SK-N-SH treated with all-trans-retinoic acid at 6 μM for 48 hours (cell line): ENCODE measurements at regions not wholly inside any gene's neighbourhood (a gene's known extent, or its start where the extent isn't known, plus 50 kb on each side); places are given as distances from the start of the nearest gene placed in this dataset.

Source experiments
- ATAC-seq: fragments of 200-7000 bp; cut with Tn5 transposase; 3 replicates; pipeline ENCODE4 v1.9.1; 2020; ENCODE audit warnings: mild to moderate bottlenecking, moderate library complexity
- ARNTL ChIP-seq: fragments of 450-650 bp; formaldehyde crosslinking; IDR thresholded peaks from 2 replicates; pipeline ENCODE4 v1.5.0; 2020; ENCODE audit warnings: low read depth, mild to moderate bottlenecking, moderate library complexity, borderline replicate concordance
- BACH2 ChIP-seq: fragments of 250-450 bp; sonication (Bioruptor Pico); IDR thresholded peaks from 2 replicates; pipeline ENCODE4 v1.9.0; 2021; ENCODE audit warnings: mild to moderate bottlenecking, borderline replicate concordance
- CSDC2 ChIP-seq: fragments of 250-450 bp; sonication (Bioruptor Pico); IDR thresholded peaks from 2 replicates; pipeline ENCODE4 v1.5.0; 2020; ENCODE audit warnings: mild to moderate bottlenecking, moderate library complexity
- ESRRG ChIP-seq: fragments of 250-450 bp; sonication (Bioruptor Pico); IDR thresholded peaks from 2 replicates; pipeline ENCODE4 v1.6.1; 2021; ENCODE audit warnings: mild to moderate bottlenecking
- GLIS3 ChIP-seq: fragments of 250-450 bp; sonication (Bioruptor Pico); IDR thresholded peaks from 2 replicates; pipeline ENCODE4 v1.5.0; 2020; ENCODE audit warnings: mild to moderate bottlenecking, moderate library complexity
- OSR1 ChIP-seq: fragments of 250-450 bp; sonication (Bioruptor Pico); IDR thresholded peaks from 2 replicates; pipeline ENCODE4 v1.8.0; 2022; ENCODE audit warnings: moderate library complexity, mild to moderate bottlenecking, inconsistent platforms
- PPARA ChIP-seq: fragments of 250-450 bp; sonication (Bioruptor Pico); IDR thresholded peaks from 2 replicates; pipeline ENCODE4 v1.5.0; 2020; ENCODE audit warnings: mild to moderate bottlenecking, borderline replicate concordance
- SNAI2 ChIP-seq: fragments of 250-450 bp; sonication (Bioruptor Pico); IDR thresholded peaks from 2 replicates; pipeline ENCODE4 v1.5.0; 2020; ENCODE audit warnings: mild to moderate bottlenecking, moderate library complexity
- TCF4 ChIP-seq: fragments of 250-450 bp; sonication (Bioruptor Pico); IDR thresholded peaks from 2 replicates; pipeline ENCODE4 v1.8.0; 2021; ENCODE audit warnings: mild to moderate bottlenecking, moderate library complexity, borderline replicate concordance
- TOX ChIP-seq: fragments of 250-450 bp; sonication (Bioruptor Pico); IDR thresholded peaks from 2 replicates; pipeline ENCODE4 v1.8.0; 2021; ENCODE audit warnings: mild to moderate bottlenecking, moderate library complexity, borderline replicate concordance
- ZC3H10 ChIP-seq: fragments of 250-450 bp; sonication (Bioruptor Pico); IDR thresholded peaks from 2 replicates; pipeline ENCODE4 v1.5.1; 2021; ENCODE audit warnings: mild to moderate bottlenecking, moderate library complexity
- ZFP3 ChIP-seq: fragments of 250-450 bp; sonication (Bioruptor Pico); IDR thresholded peaks from 2 replicates; pipeline ENCODE4 v1.5.0; 2020; ENCODE audit warnings: mild to moderate bottlenecking, moderate library complexity
- ZFP30 ChIP-seq: fragments of 450-650 bp; formaldehyde crosslinking; IDR thresholded peaks from 2 replicates; pipeline ENCODE4 v1.5.0; 2022; ENCODE audit warnings: mild to moderate bottlenecking, moderate library complexity
- ZNF565 ChIP-seq: fragments of 450-650 bp; formaldehyde crosslinking; conservative IDR thresholded peaks from 2 replicates; pipeline ENCODE4 v1.5.0; 2020; ENCODE audit warnings: low read depth, mild to moderate bottlenecking, moderate library complexity
- ZNF70 ChIP-seq: fragments of 450-650 bp; formaldehyde crosslinking; IDR thresholded peaks from 2 replicates; pipeline ENCODE4 v1.5.0; 2020; ENCODE audit warnings: mild to moderate bottlenecking, moderate library complexity
- ZNF8 ChIP-seq: fragments of 450-650 bp; formaldehyde crosslinking; IDR thresholded peaks from 2 replicates; pipeline ENCODE4 v1.5.0; 2020; ENCODE audit warnings: mild to moderate bottlenecking, moderate library complexity
- TF ChIP-seq, protein P1 (sequence below): fragments of 250-450 bp; sonication (Bioruptor Pico); IDR thresholded peaks from 2 replicates; pipeline ENCODE4 v1.5.1; 2021; ENCODE audit warnings: mild to moderate bottlenecking, moderate library complexity
- TF ChIP-seq, protein P2 (sequence below): fragments of 250-450 bp; sonication (Bioruptor Pico); IDR thresholded peaks from 2 replicates; pipeline ENCODE4 v1.8.0; 2021; ENCODE audit warnings: low read depth, mild to moderate bottlenecking, moderate library complexity, borderline replicate concordance
- TF ChIP-seq, protein P3 (sequence below): fragments of 250-450 bp; sonication (Bioruptor Pico); IDR thresholded peaks from 2 replicates; pipeline ENCODE4 v1.8.0; 2020; ENCODE audit warnings: mild to moderate bottlenecking, moderate library complexity, borderline replicate concordance
- TF ChIP-seq, protein P4 (sequence below): fragments of 250-450 bp; sonication (Bioruptor Pico); IDR thresholded peaks from 2 replicates; pipeline ENCODE4 v1.5.1; 2020; ENCODE audit warnings: low read depth, mild to moderate bottlenecking, moderate library complexity
- TF ChIP-seq, protein P5 (sequence below): fragments of 250-450 bp; sonication (Bioruptor Pico); IDR thresholded peaks from 2 replicates; pipeline ENCODE4 v1.5.0; 2020; ENCODE audit warnings: mild to moderate bottlenecking, moderate library complexity

DNA sequence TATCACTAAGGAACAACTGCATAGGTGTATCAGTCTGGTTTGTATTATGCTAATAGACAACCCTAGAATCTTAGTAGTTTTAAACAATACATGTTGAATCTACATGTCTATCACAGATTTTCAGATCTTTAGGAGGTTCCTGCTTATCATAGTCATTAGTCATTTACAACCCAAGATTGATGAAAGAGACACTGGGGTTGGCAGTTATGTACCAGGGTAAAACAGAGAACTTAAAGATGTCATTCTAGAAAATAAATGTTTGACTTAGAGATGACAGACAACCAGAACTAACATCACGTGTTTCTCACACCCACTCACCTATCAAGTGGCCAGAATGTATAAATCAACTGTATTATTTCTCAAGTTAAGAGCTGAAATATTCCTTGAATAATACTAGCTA lies 181.9 kb downstream of the PABPC4L start:
- TF ChIP-seq, protein P1, sequence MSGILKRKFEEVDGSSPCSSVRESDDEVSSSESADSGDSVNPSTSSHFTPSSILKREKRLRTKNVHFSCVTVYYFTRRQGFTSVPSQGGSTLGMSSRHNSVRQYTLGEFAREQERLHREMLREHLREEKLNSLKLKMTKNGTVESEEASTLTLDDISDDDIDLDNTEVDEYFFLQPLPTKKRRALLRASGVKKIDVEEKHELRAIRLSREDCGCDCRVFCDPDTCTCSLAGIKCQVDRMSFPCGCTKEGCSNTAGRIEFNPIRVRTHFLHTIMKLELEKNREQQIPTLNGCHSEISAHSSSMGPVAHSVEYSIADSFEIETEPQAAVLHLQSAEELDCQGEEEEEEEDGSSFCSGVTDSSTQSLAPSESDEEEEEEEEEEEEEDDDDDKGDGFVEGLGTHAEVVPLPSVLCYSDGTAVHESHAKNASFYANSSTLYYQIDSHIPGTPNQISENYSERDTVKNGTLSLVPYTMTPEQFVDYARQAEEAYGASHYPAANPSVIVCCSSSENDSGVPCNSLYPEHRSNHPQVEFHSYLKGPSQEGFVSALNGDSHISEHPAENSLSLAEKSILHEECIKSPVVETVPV (CRISPR knock-in tag), result no peak
- no peak for TF ChIP-seq OSR1 (CRISPR knock-in tag)
- TF ChIP-seq, protein P2, sequence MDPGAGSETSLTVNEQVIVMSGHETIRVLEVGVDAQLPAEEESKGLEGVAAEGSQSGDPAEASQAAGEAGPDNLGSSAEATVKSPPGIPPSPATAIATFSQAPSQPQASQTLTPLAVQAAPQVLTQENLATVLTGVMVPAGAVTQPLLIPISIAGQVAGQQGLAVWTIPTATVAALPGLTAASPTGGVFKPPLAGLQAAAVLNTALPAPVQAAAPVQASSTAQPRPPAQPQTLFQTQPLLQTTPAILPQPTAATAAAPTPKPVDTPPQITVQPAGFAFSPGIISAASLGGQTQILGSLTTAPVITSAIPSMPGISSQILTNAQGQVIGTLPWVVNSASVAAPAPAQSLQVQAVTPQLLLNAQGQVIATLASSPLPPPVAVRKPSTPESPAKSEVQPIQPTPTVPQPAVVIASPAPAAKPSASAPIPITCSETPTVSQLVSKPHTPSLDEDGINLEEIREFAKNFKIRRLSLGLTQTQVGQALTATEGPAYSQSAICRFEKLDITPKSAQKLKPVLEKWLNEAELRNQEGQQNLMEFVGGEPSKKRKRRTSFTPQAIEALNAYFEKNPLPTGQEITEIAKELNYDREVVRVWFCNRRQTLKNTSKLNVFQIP (CRISPR knock-in tag), result no peak
- TF ChIP-seq TOX (CRISPR knock-in tag), result no peak
- TF ChIP-seq ZNF8 (CRISPR knock-in tag), result no peak
- TF ChIP-seq TCF4 (CRISPR knock-in tag), result no peak
- TF ChIP-seq SNAI2 (CRISPR knock-in tag), result no peak
- TF ChIP-seq, protein P3, sequence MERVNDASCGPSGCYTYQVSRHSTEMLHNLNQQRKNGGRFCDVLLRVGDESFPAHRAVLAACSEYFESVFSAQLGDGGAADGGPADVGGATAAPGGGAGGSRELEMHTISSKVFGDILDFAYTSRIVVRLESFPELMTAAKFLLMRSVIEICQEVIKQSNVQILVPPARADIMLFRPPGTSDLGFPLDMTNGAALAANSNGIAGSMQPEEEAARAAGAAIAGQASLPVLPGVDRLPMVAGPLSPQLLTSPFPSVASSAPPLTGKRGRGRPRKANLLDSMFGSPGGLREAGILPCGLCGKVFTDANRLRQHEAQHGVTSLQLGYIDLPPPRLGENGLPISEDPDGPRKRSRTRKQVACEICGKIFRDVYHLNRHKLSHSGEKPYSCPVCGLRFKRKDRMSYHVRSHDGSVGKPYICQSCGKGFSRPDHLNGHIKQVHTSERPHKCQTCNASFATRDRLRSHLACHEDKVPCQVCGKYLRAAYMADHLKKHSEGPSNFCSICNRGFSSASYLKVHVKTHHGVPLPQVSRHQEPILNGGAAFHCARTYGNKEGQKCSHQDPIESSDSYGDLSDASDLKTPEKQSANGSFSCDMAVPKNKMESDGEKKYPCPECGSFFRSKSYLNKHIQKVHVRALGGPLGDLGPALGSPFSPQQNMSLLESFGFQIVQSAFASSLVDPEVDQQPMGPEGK (CRISPR knock-in tag), result no peak
- TF ChIP-seq ZNF70 (CRISPR knock-in tag), result no peak
- no peak for TF ChIP-seq CSDC2 (CRISPR knock-in tag)
- TF ChIP-seq ESRRG (CRISPR knock-in tag), result no peak
- TF ChIP-seq ZFP30 (CRISPR knock-in tag), result no peak
- TF ChIP-seq BACH2 (CRISPR knock-in tag), result no peak
- no peak for TF ChIP-seq ZC3H10 (CRISPR knock-in tag)
- no peak for TF ChIP-seq ZFP3 (CRISPR knock-in tag)
- no peak for TF ChIP-seq ZNF565 (CRISPR knock-in tag)
- TF ChIP-seq PPARA (CRISPR knock-in tag), result no peak
- TF ChIP-seq GLIS3 (CRISPR knock-in tag), result no peak
- TF ChIP-seq ARNTL (CRISPR knock-in tag), result no peak
- no peak for ATAC-seq

DNA sequence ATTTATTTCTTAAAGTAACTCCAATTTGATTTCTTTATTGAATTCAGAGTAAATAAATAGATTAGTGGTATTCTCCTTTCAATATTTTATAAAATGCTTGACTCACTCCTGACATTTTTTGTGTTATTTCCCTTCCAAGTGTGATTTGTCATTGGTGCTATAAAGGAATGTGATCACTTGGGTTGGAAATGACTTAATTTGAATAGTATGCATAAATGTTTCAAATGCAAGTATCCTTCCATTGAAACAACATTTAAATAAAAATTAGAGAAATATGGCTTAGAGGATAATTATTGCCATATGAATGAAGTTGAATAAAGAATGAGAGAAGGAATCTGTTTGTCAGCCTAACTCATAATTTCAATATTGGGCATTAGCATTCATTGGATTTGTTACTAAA lies 182.7 kb downstream of the PABPC4L start:
- no peak for ATAC-seq

More for the DNA sequence above, 182.7 kb downstream of the PABPC4L start:
- no peak for TF ChIP-seq ZNF70 (CRISPR knock-in tag)
- no peak for TF ChIP-seq ZFP30 (CRISPR knock-in tag)
- TF ChIP-seq PPARA (CRISPR knock-in tag), result no peak
- TF ChIP-seq, protein P3 (CRISPR knock-in tag), result no peak
- TF ChIP-seq ZNF8 (CRISPR knock-in tag), result no peak
- TF ChIP-seq, protein P4, sequence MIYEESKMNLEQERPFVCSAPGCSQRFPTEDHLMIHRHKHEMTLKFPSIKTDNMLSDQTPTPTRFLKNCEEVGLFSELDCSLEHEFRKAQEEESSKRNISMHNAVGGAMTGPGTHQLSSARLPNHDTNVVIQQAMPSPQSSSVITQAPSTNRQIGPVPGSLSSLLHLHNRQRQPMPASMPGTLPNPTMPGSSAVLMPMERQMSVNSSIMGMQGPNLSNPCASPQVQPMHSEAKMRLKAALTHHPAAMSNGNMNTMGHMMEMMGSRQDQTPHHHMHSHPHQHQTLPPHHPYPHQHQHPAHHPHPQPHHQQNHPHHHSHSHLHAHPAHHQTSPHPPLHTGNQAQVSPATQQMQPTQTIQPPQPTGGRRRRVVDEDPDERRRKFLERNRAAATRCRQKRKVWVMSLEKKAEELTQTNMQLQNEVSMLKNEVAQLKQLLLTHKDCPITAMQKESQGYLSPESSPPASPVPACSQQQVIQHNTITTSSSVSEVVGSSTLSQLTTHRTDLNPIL (CRISPR knock-in tag), result no peak
- TF ChIP-seq, protein P5, sequence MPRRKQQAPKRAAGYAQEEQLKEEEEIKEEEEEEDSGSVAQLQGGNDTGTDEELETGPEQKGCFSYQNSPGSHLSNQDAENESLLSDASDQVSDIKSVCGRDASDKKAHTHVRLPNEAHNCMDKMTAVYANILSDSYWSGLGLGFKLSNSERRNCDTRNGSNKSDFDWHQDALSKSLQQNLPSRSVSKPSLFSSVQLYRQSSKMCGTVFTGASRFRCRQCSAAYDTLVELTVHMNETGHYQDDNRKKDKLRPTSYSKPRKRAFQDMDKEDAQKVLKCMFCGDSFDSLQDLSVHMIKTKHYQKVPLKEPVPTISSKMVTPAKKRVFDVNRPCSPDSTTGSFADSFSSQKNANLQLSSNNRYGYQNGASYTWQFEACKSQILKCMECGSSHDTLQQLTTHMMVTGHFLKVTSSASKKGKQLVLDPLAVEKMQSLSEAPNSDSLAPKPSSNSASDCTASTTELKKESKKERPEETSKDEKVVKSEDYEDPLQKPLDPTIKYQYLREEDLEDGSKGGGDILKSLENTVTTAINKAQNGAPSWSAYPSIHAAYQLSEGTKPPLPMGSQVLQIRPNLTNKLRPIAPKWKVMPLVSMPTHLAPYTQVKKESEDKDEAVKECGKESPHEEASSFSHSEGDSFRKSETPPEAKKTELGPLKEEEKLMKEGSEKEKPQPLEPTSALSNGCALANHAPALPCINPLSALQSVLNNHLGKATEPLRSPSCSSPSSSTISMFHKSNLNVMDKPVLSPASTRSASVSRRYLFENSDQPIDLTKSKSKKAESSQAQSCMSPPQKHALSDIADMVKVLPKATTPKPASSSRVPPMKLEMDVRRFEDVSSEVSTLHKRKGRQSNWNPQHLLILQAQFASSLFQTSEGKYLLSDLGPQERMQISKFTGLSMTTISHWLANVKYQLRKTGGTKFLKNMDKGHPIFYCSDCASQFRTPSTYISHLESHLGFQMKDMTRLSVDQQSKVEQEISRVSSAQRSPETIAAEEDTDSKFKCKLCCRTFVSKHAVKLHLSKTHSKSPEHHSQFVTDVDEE (CRISPR knock-in tag), result no peak
